NCI-H2227 treated with DMSO at 0.1 percent for 48 hours (cell line): ENCODE measurements at regions not wholly inside any gene's neighbourhood (a gene's known extent, or its start where the extent isn't known, plus 50 kb on each side); places are given as distances from the start of the nearest gene placed in this dataset.

Experiments used
- DNase-seq: peaks from one replicate; lab custom pipeline; 2025; lab: John Stamatoyannopoulos, UW

DNA sequence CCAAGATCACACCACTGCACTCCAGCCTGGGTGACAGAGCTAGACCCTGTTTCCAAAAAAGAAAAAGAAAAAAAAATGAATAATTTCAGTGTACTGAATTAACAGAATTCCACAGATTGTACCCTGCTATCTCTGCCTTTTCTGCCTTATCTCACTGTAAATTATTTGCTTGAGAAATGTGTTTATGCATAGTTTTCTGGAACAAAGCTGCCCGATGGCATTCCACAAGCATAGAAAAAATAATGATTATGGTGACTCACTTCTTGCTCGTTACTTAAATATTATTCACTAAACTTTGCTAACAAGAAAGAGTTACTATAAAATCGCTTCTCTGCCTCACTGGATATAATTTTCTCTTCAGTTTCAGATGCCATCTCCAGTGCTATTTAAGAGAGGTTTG, 88.7 kb upstream of the FAM169A start:
- no peak for DNase-seq

DNA sequence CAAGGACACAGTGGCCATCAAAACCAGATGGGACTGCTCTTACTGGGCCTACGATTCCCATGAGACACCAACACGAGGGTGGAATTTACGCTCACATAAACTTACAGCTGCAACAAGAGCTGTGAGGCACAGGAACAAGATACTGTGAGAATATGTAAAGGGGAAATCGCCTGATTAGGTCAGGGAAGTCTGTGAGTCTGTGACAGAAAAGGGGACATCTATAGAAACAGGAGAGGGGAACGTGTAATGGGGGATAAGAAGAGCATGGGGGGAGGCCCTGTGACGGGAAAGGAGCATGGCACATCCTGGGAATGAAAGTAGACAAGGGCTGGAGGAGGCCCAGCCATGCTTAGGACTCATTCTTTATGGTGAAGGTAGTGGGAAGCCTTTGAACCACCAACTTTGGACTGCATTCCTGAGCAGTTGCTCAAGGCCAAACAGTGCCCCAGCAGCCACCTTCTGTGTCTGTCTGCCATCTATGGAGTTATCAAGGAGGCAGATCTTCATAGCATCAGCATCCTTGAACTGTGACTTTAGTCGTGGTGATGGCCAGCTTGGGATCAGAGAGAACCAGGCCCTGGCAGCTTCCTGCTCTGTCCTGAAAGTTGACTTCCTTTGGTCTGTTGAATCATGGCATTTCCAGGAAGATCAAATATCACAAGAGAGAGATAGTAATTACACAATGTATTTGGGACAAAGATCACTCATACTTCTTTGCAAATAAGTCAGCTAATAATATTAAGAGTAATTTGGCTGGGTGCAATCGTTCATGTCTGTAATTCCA, 87.9 kb upstream of the FAM169A start:
- no peak for DNase-seq

DNA sequence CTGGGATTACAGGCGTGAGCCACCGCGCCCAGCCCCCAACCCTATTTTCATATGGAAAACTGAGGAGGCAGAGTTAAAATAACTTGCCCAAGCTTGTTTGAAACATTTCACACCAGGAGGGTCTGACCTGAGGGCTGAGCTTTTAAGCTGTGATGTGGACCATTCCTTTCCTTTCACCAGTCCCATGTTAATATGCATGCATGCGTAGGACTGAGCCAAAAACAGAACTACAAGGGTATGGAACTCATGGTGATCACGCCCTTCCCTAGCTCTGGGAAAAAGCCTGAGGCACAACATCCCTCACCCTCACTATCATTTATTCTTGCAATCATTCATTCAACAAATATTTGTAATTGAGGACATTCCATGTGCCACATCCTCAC, 87.4 kb upstream of the FAM169A start:
- DNase-seq: no peak

- no peak for DNase-seq
Observed at GRCh38 chr5:74952406-74952805, 86.2 kb upstream of the FAM169A start.

DNA sequence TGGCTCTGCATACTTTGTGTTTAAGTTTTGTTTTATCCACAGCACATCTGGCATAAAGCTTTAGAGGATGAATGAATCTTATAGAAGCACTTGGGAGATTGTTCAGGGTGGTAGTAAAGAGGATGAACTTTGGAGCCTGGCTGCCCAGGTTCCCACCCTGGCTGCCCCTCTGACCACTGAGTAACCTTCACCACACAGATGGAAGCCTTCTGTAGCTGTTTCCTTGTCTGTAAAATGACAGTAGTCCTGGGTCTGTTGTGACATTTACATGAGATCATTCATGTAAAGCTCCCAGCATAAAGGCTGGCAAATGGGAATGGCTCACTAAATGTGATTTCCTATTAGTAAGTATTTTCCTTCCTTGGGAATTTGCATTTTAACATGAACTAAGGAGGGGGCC, 85.7 kb upstream of the FAM169A start:
- DNase-seq: no peak

GRCh38 chr5:74950836-74951515, 84.8 kb upstream of the FAM169A start:
- DNase-seq: no peak

GRCh38 chr5:74949976-74950375, 83.8 kb upstream of the FAM169A start:
- no peak for DNase-seq

- no peak for DNase-seq
Observed at GRCh38 chr5:74948031-74948546, 81.9 kb upstream of the FAM169A start.

DNA sequence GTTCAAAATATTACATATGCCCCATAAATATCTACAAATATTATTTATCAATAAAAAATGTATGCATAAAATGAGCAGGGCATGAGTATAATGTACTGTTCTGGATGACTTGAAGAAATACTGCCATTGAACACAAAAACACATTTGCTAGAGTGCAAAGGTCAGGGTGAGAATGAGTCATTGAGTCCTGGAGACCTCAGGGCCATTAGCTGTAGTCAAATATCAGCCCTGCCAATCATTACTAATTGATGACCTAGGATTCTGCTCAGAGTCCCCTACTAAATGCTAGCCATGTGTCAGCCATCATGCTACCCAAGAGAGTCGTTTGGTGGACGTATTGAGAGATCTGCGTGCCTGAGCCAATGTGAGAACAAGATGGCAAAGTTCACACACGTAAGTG, 80.3 kb upstream of the FAM169A start:
- DNase-seq: no peak

DNA sequence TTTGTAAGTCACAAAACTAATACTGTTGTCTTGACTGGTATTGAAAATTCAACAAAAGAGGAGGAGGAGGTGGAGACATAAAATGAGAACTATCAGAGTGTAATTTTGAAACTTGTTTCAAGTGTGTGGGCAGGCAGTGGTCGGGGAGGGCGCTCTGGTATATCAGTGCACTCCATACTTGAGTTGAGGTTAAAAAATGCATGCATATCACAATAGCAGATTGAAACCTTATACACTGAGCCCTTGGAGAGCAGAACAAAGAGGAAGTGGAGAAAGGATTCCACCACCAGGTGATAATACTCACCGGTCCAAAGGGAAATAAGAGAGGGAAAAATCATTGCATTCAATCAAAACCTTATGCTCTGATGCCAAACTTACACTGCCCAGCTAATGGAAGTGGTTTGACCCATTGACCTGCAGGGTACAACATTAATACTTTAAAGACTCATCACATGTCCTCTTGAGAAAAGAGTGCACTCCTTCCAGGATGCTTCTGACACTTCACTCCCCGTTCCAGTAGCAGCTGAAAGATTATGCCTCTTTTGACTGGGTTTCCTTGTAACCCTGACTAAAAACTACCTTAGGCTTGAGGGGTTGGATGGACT, 79.5 kb upstream of the FAM169A start:
- DNase-seq: no peak

GRCh38 chr5:74943905-74944304, 77.7 kb upstream of the FAM169A start:
- DNase-seq: no peak

DNA sequence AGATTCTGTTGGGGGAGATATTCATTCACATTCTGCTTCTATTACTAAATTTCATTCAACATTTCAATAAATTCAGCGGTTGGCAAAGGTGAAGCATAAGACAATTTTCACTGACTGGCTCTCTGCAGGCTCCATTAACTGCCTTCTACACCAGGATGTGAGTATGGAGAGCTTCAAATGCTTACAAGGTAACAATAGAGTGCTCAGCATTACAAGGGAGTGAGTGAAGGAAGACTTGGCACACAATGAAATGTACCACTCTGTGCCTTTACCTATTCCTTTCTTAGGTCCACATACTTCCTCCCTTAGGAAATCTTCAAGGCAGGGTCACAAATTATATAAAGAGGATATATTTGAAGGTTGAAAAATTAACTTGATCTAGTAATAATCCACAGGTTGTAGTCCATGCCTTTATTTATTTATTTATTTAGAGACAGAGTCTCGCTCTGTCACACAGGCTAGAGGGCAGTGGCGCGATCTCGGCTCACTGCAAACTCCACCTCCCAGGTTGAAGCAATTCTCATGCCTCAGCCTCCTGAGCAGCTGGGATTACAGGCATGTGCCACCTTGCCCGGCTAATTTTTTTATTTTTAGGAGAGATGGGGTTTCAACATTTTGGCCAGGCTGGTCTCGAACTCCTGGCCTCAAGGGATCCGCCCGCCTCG, 76.6 kb upstream of the FAM169A start:
- no peak for DNase-seq

DNA sequence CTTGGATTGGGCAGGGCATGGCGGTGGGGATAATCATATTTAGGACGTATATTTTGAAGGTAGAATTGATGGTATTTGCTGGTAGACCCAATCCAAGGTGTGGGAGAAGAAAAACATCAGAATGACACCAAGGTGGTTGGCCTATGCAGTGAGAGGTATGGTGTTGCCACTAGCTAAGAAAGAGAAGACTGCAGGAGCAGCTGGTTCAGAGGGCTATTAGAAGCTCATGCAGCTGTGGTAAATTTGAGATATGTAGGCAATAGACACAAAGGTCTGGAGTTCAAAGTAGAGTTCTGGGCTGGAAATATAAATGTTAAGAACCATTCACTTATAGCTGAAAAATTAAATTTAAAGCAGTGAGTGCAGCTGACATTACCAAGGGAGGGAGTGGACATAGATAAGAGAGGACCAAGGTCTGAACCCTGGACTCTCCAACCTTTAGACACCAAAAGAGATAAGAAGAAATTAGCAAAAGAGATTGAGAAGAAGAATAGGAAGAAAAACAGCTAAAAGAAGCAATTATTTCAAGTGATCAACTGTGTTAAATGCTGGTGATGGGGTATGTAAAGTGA, 74.7 kb upstream of the FAM169A start:
- no peak for DNase-seq

- no peak for DNase-seq
Observed at GRCh38 chr5:74938250-74938933, 72.2 kb upstream of the FAM169A start.

DNA sequence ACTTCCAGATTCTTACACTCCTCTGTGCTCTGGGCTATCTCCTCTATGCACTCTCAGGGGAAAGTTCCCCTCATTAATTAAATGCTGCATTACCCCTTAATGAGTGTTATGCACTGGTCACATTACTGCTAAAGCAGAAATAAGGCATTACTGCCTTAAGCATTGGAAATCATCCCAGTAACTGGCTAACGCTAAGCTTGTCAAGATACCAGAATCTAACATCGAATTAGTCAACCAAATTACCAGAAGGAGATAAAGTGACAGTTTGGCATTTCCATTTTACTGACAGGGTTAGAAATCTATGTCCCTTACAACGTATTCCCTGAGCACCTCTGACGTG, 69.5 kb upstream of the FAM169A start:
- DNase-seq: no peak

- DNase-seq: no peak
Observed at GRCh38 chr5:74934949-74935751, 69.0 kb upstream of the FAM169A start.

- no peak for DNase-seq
Observed at GRCh38 chr5:74927336-74927735, 61.1 kb upstream of the FAM169A start.

DNA sequence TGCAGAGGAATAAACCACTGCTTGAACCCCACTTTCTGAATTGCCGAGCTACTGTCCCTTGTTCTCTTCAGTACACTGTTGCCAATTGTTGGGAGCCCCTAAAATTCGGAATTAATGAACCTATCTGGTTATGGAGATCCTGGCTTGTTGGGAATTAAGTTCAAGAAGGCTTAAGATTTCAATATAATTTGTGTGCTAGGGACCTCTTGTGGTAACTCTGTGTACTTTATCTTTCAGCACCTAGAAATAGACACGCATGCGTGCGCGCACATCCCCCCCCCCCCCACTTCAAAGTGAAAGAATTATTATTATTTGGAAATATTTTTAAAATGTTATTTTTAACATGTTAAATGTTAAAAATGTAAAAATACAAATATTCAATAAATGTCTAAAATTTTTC, 53.3 kb upstream of the FAM169A start:
- DNase-seq: peak; percentile 44

DNA sequence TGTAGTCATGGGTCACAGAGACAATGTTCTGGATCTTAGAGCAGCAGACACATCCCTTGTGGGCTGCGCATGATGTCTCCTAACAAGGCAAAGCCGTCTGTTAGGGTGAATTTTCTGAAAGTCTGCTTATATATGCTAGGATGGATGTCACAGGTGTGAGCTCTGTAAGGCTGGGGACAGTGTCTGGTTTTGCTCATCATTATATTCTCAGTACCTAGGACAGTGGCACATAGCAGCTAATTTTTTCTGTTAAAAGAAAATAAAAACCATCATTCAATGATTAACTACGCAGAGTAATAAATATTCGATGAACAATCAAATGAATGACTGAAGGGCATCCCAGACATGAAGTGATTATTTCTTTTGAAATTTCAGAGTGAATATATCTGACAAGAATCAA, 52.9 kb upstream of the FAM169A start:
- DNase-seq: no peak

- DNase-seq: no peak
Observed at GRCh38 chr5:74918232-74918669, 52.1 kb upstream of the FAM169A start.
